Pancreas (tissue), 10 donors: ENCODE measurements at regions not wholly inside any gene's neighbourhood (a gene's known extent, or its start where the extent isn't known, plus 50 kb on each side); places are given as distances from the start of the nearest gene placed in this dataset.
"Not testable (repeated sequence)": the region's sequence is repeated elsewhere in the genome, so short reads cannot be mapped to it uniquely, and the experiment has no call there.

Experiments
- ATAC-seq, 4 donors: fragments of 200-7000 bp; cut with Tn5 transposase; one replicate each; pipeline versions ENCODE4 v1.8.0 to v1.9.1; 2020; ENCODE audit warnings: mild to moderate bottlenecking in 4 of 4, moderate library complexity in 4 of 4
- DNase-seq, 6 donors: peaks; one replicate each; pipeline ENCODE4 v3.0.0-alpha.2; 2020
- FAIRE-seq: peaks from 2 replicates; lab custom pipeline; 2012; peaks lifted over from hg19 to GRCh38; lab: Jason Lieb, UNC
- H3K27ac ChIP-seq, 4 donors: fragments of 200-600 bp; sonication (generic); 1 replicate in 3 of 4; 2 replicates in 1 of 4; pipeline versions ENCODE4 v1.5.0 to v1.8.0; 2020
- H3K27me3 ChIP-seq, 4 donors: fragments of 200-600 bp; one replicate each; pipeline ENCODE4 v1.8.0; 2021
- H3K36me3 ChIP-seq, 3 donors: fragments of 200-600 bp; sonication (generic) in 1 of 3; one replicate each; pipeline versions ENCODE4 v1.5.0 to v1.8.0; 2020 to 2021
- H3K4me1 ChIP-seq, 3 donors: fragments of 200-600 bp; one replicate each; pipeline ENCODE4 v1.8.0; 2021
- H3K4me3 ChIP-seq, 4 donors: fragments of 200-600 bp; sonication (generic) in 2 of 4; one replicate each; pipeline versions ENCODE4 v1.5.0 to v1.8.0; 2020 to 2021
- H3K9me3 ChIP-seq, 4 donors: fragments of 200-600 bp; one replicate each; pipeline ENCODE4 v1.8.0; 2021
- WGBS, 2 donors: extraction: QIAGEN DNeasy Blood & Tissue Kit; methylation state at CpG; one replicate each; pipeline ENCODE4 v1.1.7; 2013; 5-methylcytosine and 5-hydroxymethylcytosine counted together
- intact Hi-C, 3 donors: fragments of 100-400 bp; cut with DNase I; formaldehyde crosslinking; loops; one replicate each; pipeline versions ENCODE4 v1.11.1 to v1.14.2; 2022
- TF ChIP-seq, protein P1 (sequence below), 4 donors: fragments of 200-600 bp; sonication (generic) in 3 of 4; IDR thresholded peaks; one replicate each; pipeline versions ENCODE4 v1.5.0 to v1.8.0; 2021; ENCODE audit warnings: antibody characterized with exemption in 4 of 4
- donor health status: healthy with polysubstance abuse.
- donor health status: DM: no; HTN: no; CAD: no; lungs with moderate emphysema.
- donor health status: DM: no; HTN: no; CAD: no.
- donor health status: control.
- donor health status: control.
- donor health status: Bipolar disorder and iron deficiency.
- donor health status: DM: yes; HTN: yes; CAD: no.
- donor health status: DM: no; HTN: no; CAD: no.
- donor health status: DM: no; HTN: no; CAD: no.
- donor health status: DM: yes; HTN: yes; CAD: no.

DNA sequence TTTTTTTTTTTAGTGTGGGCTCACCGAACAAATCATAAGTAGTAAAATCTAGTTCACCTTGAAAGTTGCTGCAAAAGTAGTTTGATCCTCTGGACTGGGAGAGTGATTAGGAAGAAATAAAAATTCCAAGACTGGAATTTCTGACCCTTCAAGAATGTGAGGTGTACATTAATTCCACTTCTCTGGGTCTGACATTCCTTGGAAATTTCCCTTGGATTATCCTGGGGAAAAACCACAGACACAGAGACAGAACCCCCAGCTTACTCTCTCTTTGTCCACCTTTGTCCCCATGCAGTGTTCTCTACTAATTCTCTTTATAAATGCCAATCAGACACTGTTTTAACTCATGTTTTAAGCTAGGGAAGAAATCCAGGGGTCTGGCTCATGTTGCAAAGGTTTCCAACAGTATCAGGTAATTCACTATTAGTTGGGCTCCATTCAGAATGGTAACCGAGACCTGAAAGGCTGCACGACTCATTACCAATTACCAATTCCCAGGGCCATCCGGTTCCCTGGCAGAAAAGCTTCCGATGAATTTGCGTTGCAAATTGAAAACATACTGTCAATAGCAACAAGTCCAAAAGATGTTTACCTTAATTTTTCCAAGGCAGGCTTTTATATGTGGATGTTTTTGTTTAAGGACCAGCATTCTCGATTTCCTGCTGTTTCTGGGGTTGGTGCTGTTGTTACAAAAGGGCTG, 86.3 kb downstream of the BAMBI start:
- DNase-seq (no peak), ATAC-seq (no peak), FAIRE-seq (no peak)
- Histone ChIP-seq H3K27ac (no peak overlapping the region), H3K4me3 (no peak overlapping the region), H3K4me1 (no peaks in the 10 kb centered on the region), H3K9me3 (no peaks in the 10 kb centered on the region), H3K36me3 (no peaks in the 10 kb centered on the region), H3K27me3 (no peaks in the 10 kb centered on the region)
- TF ChIP-seq, protein P1, sequence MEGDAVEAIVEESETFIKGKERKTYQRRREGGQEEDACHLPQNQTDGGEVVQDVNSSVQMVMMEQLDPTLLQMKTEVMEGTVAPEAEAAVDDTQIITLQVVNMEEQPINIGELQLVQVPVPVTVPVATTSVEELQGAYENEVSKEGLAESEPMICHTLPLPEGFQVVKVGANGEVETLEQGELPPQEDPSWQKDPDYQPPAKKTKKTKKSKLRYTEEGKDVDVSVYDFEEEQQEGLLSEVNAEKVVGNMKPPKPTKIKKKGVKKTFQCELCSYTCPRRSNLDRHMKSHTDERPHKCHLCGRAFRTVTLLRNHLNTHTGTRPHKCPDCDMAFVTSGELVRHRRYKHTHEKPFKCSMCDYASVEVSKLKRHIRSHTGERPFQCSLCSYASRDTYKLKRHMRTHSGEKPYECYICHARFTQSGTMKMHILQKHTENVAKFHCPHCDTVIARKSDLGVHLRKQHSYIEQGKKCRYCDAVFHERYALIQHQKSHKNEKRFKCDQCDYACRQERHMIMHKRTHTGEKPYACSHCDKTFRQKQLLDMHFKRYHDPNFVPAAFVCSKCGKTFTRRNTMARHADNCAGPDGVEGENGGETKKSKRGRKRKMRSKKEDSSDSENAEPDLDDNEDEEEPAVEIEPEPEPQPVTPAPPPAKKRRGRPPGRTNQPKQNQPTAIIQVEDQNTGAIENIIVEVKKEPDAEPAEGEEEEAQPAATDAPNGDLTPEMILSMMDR (IDR thresholded peaks at IDR 0.05), result no peak
- intact Hi-C loops, result no loop called here
- 85 to 90% methylated on average over 7 of the region's 7 CpGs for WGBS, 2 donors

DNA sequence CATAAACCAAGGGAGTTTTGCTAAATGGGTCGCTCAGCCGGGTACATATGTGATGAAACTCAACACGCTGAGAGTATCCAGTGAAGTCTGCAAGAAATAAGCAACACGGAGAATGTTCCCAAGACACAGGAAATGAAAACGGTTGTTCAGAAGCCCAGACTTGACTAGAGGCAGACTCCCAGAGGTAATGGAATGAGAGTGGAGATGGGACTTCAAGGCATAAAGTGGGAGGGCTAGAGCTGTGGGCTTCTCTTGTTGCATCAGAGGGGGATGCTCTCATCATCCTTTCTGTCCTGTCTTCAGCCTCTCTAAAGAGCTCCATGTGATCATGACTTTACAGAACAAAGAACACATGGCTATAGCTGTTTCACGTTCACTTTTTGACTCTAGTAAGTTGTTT, 88.3 kb downstream of the BAMBI start:
- Histone ChIP-seq H3K9me3 (no peaks in the 10 kb centered on the region), H3K36me3 (no peaks in the 10 kb centered on the region), H3K4me1 (peaks cover 0 to 3% (median 0%) of the 10 kb centered on the region in 3 donors), H3K27me3 (no peaks in the 10 kb centered on the region), H3K4me3 (no peak overlapping the region), H3K27ac (no peak overlapping the region)
- TF ChIP-seq, protein P1 (IDR thresholded peaks at IDR 0.05), result no peak
- no peak for FAIRE-seq
- WGBS, 2 donors, result 81 to 84% methylated on average over 6 of the region's 6 CpGs
- ATAC-seq, result no peak
- intact Hi-C loops, result no loop called here
- no peak for DNase-seq

DNA sequence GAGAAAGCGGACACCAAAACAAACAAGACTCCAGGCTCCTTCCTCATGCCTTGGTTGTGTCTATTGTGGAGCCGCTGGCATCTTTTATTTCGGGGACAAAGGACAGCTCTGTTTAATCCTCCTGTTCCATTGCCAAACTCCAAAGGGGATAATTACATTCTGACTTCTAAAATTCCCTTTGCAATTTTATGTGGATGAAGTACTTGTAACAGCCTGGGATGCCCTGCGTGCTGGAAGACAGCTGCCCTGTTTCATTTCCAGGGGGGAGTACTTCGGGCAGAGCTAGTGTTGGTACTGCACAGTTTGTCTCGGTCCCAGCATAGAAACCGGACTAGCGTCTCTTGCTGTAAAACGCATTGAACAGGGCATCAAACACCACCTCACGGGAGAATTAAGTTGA, 90.9 kb downstream of the BAMBI start:
- Histone ChIP-seq H3K36me3 (no peaks in the 10 kb centered on the region), H3K4me1 (peaks cover 0 to 3% (median 0%) of the 10 kb centered on the region in 3 donors), H3K27ac (no peak overlapping the region), H3K4me3 (no peak overlapping the region), H3K27me3 (no peaks in the 10 kb centered on the region), H3K9me3 (no peaks in the 10 kb centered on the region)
- TF ChIP-seq, protein P1 (IDR thresholded peaks at IDR 0.05), result no peak
- intact Hi-C loops, result no loop called here
- ATAC-seq (peak in 1 of 4 donors; percentile 26), FAIRE-seq (no peak), DNase-seq (no peak)
- 72 to 78% methylated on average over 10 of the region's 10 CpGs for WGBS, 2 donors

DNA sequence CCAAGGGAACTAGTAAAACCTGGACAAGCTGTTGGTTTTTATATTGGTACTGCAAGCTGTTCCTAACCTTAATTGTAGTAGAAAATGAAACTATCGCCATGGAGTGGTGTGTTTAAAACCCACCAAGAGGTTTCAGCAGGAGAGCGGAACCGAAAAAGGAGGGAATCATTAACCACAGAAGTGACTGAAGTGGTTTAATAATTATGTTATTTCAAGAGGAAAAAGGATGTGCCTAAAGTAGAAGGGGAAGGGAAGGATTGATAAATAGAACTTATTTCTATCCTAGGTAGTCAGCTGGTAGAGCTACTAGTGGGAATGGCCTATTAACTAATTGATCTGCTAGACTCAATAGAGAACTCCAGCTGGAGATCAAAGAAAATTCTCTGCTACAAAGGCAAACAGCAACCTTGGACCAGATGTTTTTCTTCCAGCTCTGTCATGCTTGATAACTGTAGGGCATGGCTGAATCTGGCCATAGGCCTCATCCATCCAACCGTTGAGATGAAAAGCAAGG, 91.8 kb downstream of the BAMBI start:
- DNase-seq, result no peak
- TF ChIP-seq, protein P1 (IDR thresholded peaks at IDR 0.05), result no peak
- intact Hi-C loops, result no loop called here
- H3K4me1 ChIP-seq, result peaks cover 0 to 3% (median 0%) of the 10 kb centered on the region in 3 donors
- H3K27me3 ChIP-seq, result no peaks in the 10 kb centered on the region
- no peak for FAIRE-seq
- ATAC-seq, result peak in 3 of 4 donors; percentile 44 to 62 (median 53)
- H3K27ac ChIP-seq, result peak overlapping the region in 1 of 4 donors; percentile 37
- no peak overlapping the region for H3K4me3 ChIP-seq
- H3K36me3 ChIP-seq, result no peaks in the 10 kb centered on the region
- WGBS, 2 donors, result 49 to 55% methylated on average over 4 of the region's 4 CpGs
- no peaks in the 10 kb centered on the region for H3K9me3 ChIP-seq

DNA sequence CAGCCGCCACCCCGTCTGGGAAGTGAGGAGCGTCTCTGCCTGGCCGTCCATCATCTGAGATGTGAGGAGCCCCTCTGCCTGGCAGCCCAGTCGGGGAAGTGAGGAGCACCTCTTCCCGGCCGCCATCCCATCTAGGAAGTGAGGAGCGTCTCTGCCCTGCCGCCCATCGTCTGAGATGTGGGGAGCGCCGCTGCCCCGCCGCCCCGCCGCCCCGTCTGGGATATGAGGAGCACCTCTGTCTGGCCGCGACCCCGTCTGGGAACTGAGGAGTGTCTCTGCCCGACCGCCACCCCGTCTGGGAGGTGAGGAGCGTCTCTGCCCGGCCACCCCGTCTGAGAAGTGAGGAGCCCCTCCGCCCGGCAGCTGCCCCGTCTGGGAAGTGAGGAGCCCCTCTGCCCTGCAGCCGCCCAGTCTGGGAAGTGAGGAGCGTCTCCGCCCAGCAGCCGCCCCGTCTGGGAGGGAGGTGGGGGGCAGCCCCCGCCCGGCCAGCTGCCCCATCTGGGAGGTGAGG, 94.3 kb downstream of the BAMBI start:
- peak in 1 of 6 donors; percentile 47 for DNase-seq
- H3K9me3 ChIP-seq, ATAC-seq, H3K27ac ChIP-seq, H3K36me3 ChIP-seq, H3K27me3 ChIP-seq, H3K4me1 ChIP-seq, H3K4me3 ChIP-seq, FAIRE-seq, intact Hi-C loops: not testable (repeated sequence)
- 98% methylated on average over 30 to 36 of the region's 36 CpGs for WGBS, 2 donors
